ENCODE measurements at regions not wholly inside any gene's neighbourhood (a gene's known extent, or its start where the extent isn't known, plus 50 kb on each side); places are given as distances from the start of the nearest gene placed in this dataset.

- peaks cover 50% of the 10 kb centered on the region for H3K27me3 ChIP-seq (ENCODE audit: control insufficient read depth, insufficient read depth, low read length, poor library complexity, severe bottlenecking)
- H3K4me1 Mint-ChIP-seq, result no peaks in the 10 kb centered on the region
- no peak overlapping the region for H3K4me3 ChIP-seq (ENCODE audit: low read length)
Observed at GRCh38 chr9:34887841-34888240, 70.2 kb upstream of the PHF24 start.

GRCh38 chr9:34884747-34885189 is 73.3 kb upstream of the PHF24 start:
- no peak for DNase-seq
- Histone ChIP-seq H3K27ac (ENCODE audit: low read depth, low read length) (no peak overlapping the region), H3K27me3 (ENCODE audit: control insufficient read depth, insufficient read depth, low read length, poor library complexity, severe bottlenecking) (peaks cover 35% of the 10 kb centered on the region), H3K4me3 (ENCODE audit: low read length) (no peak overlapping the region), H3K9ac (ENCODE audit: extremely low read depth, low read length, poor library complexity, severe bottlenecking) (no peak overlapping the region), H3K4me1 (ENCODE audit: control insufficient read depth, insufficient read depth, low read length) (no peaks in the 10 kb centered on the region), H3K36me3 (ENCODE audit: control insufficient read depth, insufficient read depth, low read length) (no peaks in the 10 kb centered on the region), H3K9me3 (ENCODE audit: control insufficient read depth, low read length) (no peaks in the 10 kb centered on the region)
- no peak overlapping the region for H3K4me3 Mint-ChIP-seq
- H3K9me3 Mint-ChIP-seq, result no peaks in the 10 kb centered on the region
- WGBS, 2 experiments (ENCODE audit: insufficient coverage in 1 of 2, insufficient read length in 1 of 2), result 80 to 92% methylated on average over 1 to 2 of the region's 2 CpGs
- peaks cover 21% of the 10 kb centered on the region for H3K27me3 Mint-ChIP-seq (ENCODE audit: insufficient read depth)
- H3K27ac Mint-ChIP-seq, result no peak overlapping the region
- H3K4me1 Mint-ChIP-seq, result no peaks in the 10 kb centered on the region
- no peaks in the 10 kb centered on the region for H3K36me3 Mint-ChIP-seq (ENCODE audit: low read depth)
- no peak for TF ChIP-seq CTCF (conservative IDR thresholded peaks at IDR 0.05)

More at GRCh38 chr9:34887841-34888240, 70.2 kb upstream of the PHF24 start:
- TF ChIP-seq CTCF (conservative IDR thresholded peaks at IDR 0.05), result no peak
- no peak overlapping the region for H3K4me3 Mint-ChIP-seq
- H3K36me3 ChIP-seq (ENCODE audit: control insufficient read depth, insufficient read depth, low read length), result no peaks in the 10 kb centered on the region
- no peak for DNase-seq
- H3K4me1 ChIP-seq (ENCODE audit: control insufficient read depth, insufficient read depth, low read length), result no peaks in the 10 kb centered on the region
- no peak overlapping the region for H3K9ac ChIP-seq (ENCODE audit: extremely low read depth, low read length, poor library complexity, severe bottlenecking)
- H3K9me3 Mint-ChIP-seq, result no peaks in the 10 kb centered on the region
- no peaks in the 10 kb centered on the region for H3K36me3 Mint-ChIP-seq (ENCODE audit: low read depth)
- no peak overlapping the region for H3K27ac Mint-ChIP-seq
- H3K27me3 Mint-ChIP-seq (ENCODE audit: insufficient read depth), result peaks cover 10% of the 10 kb centered on the region
- 41 to 50% methylated on average over 2 of the region's 2 CpGs for WGBS, 2 experiments (ENCODE audit: insufficient coverage in 1 of 2, insufficient read length in 1 of 2)
- no peaks in the 10 kb centered on the region for H3K9me3 ChIP-seq (ENCODE audit: control insufficient read depth, low read length)
- no peak overlapping the region for H3K27ac ChIP-seq (ENCODE audit: low read depth, low read length)

GRCh38 chr9:34876096-34876495 is 82.0 kb upstream of the PHF24 start:
- no peak overlapping the region for H3K4me3 Mint-ChIP-seq
- peaks cover 9% of the 10 kb centered on the region for H3K9me3 Mint-ChIP-seq
- Histone ChIP-seq H3K27me3 (ENCODE audit: control insufficient read depth, insufficient read depth, low read length, poor library complexity, severe bottlenecking) (no peaks in the 10 kb centered on the region), H3K9me3 (ENCODE audit: control insufficient read depth, low read length) (peaks cover 4% of the 10 kb centered on the region), H3K4me1 (ENCODE audit: control insufficient read depth, insufficient read depth, low read length) (no peaks in the 10 kb centered on the region), H3K9ac (ENCODE audit: extremely low read depth, low read length, poor library complexity, severe bottlenecking) (no peak overlapping the region), H3K27ac (ENCODE audit: low read depth, low read length) (no peak overlapping the region), H3K36me3 (ENCODE audit: control insufficient read depth, insufficient read depth, low read length) (no peaks in the 10 kb centered on the region), H3K4me3 (ENCODE audit: low read length) (no peak overlapping the region)
- H3K27me3 Mint-ChIP-seq (ENCODE audit: insufficient read depth), result peaks cover 18% of the 10 kb centered on the region
- no peak for DNase-seq
- H3K27ac Mint-ChIP-seq, result no peak overlapping the region
- H3K36me3 Mint-ChIP-seq (ENCODE audit: low read depth), result no peaks in the 10 kb centered on the region
- no peak for TF ChIP-seq CTCF (conservative IDR thresholded peaks at IDR 0.05)
- WGBS, 2 experiments (ENCODE audit: insufficient coverage in 1 of 2, insufficient read length in 1 of 2), result 89 to 93% methylated on average over 3 of the region's 3 CpGs
- no peaks in the 10 kb centered on the region for H3K4me1 Mint-ChIP-seq
